Suprapubic skin (tissue), 4 donors: ENCODE measurements at regions not wholly inside any gene's neighbourhood (a gene's known extent, or its start where the extent isn't known, plus 50 kb on each side); places are given as distances from the start of the nearest gene placed in this dataset.

Source experiments
- DNase-seq, 2 donors: peaks; one replicate each; pipeline ENCODE4 v3.0.0-alpha.2; 2019; ENCODE audit warnings: low spot score in 2 of 2
- H3K27ac ChIP-seq: fragments of 200-600 bp; sonication (generic); one replicate; pipeline ENCODE4 v1.5.1; 2019
- H3K27me3 ChIP-seq: fragments of 200-600 bp; sonication (generic); one replicate; pipeline ENCODE4 v1.5.1; 2019
- H3K36me3 ChIP-seq: fragments of 200-600 bp; sonication (generic); one replicate; pipeline ENCODE4 v1.5.1; 2019
- H3K4me1 ChIP-seq: fragments of 200-600 bp; sonication (generic); one replicate; pipeline ENCODE4 v1.5.1; 2019
- H3K4me3 ChIP-seq: fragments of 200-600 bp; sonication (generic); one replicate; pipeline ENCODE4 v1.5.1; 2019; ENCODE audit warnings: mild to moderate bottlenecking
- H3K9me3 ChIP-seq: fragments of 200-600 bp; sonication (generic); one replicate; pipeline ENCODE4 v1.5.1; 2019
- EP300 ChIP-seq: sonication (generic); formaldehyde crosslinking; IDR thresholded peaks from one replicate; pipeline ENCODE4 v1.6.1; 2017; ENCODE audit warnings: antibody characterized with exemption
- POLR2A ChIP-seq, 2 donors: fragments of 450-650 bp; IDR thresholded peaks; one replicate each; pipeline ENCODE4 v1.6.1; 2017; ENCODE audit warnings: antibody characterized with exemption in 2 of 2, mild to moderate bottlenecking in 2 of 2, moderate library complexity in 2 of 2
- POLR2AphosphoS5 ChIP-seq, 3 donors: sonication (generic); formaldehyde crosslinking; IDR thresholded peaks; one replicate each; pipeline ENCODE4 v1.6.1; 2017; ENCODE audit warnings: antibody characterized with exemption in 3 of 3
- WGBS: methylation state at CpG from one replicate; pipeline ENCODE4 v1.1.5; 2018; 5-methylcytosine and 5-hydroxymethylcytosine counted together
- TF ChIP-seq, protein P1 (sequence below), 2 donors: fragments of 200-600 bp in 1 of 2; fragments of 450-650 bp in 1 of 2; sonication (generic) in 1 of 2; IDR thresholded peaks; one replicate each; pipeline ENCODE4 v1.5.1; 2016 to 2019; ENCODE audit warnings: antibody characterized with exemption in 2 of 2, mild to moderate bottlenecking in 1 of 2, moderate library complexity in 1 of 2

DNA sequence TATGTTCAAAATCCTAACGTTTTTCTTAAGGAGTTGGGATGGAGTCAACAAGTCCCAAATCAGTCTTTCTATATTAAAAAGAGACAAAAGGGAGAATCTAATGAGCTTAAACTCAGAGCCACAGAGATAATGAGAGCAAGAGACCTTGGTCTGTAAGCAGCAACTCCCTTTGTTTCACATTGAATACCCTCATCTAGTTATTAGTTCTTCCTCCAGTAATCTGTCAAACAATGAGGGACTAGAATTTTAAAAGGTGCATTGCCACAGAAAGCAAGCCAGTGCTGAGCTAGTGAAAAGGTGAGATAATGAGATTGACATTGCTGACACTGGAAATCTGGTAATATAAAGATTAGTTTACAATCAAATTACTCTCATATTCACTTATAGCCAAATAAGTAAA, 718.6 kb downstream of the DACH1 start:
- Histone ChIP-seq H3K9me3 (no peaks in the 10 kb centered on the region), H3K27me3 (no peaks in the 10 kb centered on the region), H3K4me1 (no peaks in the 10 kb centered on the region), H3K36me3 (no peaks in the 10 kb centered on the region), H3K4me3 (no peak overlapping the region), H3K27ac (no peak overlapping the region)
- TF ChIP-seq POLR2A (IDR thresholded peaks at IDR 0.05) (no peak), EP300 (no peak), POLR2AphosphoS5 (IDR thresholded peaks at IDR 0.05) (no peak)
- TF ChIP-seq, protein P1, sequence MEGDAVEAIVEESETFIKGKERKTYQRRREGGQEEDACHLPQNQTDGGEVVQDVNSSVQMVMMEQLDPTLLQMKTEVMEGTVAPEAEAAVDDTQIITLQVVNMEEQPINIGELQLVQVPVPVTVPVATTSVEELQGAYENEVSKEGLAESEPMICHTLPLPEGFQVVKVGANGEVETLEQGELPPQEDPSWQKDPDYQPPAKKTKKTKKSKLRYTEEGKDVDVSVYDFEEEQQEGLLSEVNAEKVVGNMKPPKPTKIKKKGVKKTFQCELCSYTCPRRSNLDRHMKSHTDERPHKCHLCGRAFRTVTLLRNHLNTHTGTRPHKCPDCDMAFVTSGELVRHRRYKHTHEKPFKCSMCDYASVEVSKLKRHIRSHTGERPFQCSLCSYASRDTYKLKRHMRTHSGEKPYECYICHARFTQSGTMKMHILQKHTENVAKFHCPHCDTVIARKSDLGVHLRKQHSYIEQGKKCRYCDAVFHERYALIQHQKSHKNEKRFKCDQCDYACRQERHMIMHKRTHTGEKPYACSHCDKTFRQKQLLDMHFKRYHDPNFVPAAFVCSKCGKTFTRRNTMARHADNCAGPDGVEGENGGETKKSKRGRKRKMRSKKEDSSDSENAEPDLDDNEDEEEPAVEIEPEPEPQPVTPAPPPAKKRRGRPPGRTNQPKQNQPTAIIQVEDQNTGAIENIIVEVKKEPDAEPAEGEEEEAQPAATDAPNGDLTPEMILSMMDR (IDR thresholded peaks at IDR 0.05), result no peak
- DNase-seq, result no peak
- 54% methylated on average over 1 of the region's 1 CpG for WGBS

DNA sequence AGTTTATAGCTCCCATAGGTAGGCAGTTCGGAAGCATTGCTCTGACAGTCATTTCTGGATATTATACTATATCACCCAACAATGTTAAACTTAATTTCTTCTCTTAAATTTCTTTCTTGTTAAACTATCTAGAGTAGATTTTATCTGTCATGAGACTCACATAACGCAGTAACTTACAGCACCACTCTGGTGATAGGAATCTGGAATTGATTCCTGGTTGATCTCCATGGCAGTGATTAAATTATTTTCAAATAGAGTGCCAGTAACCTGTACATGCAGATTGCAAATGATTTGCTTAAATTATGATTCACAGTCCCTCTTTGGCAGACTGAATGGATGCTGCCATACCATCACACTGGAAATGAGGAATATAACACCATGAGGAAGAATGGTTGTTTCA, 722.1 kb downstream of the DACH1 start:
- H3K27me3 ChIP-seq, result no peaks in the 10 kb centered on the region
- H3K4me1 ChIP-seq, result no peaks in the 10 kb centered on the region
- no peaks in the 10 kb centered on the region for H3K9me3 ChIP-seq
- WGBS, result 75% methylated on average over 2 of the region's 2 CpGs
- no peak overlapping the region for H3K4me3 ChIP-seq
- TF ChIP-seq, protein P1 (IDR thresholded peaks at IDR 0.05), result no peak
- no peak for TF ChIP-seq EP300
- TF ChIP-seq POLR2AphosphoS5 (IDR thresholded peaks at IDR 0.05), result no peak
- no peak for TF ChIP-seq POLR2A (IDR thresholded peaks at IDR 0.05)
- no peak for DNase-seq
- H3K27ac ChIP-seq, result no peak overlapping the region
- no peaks in the 10 kb centered on the region for H3K36me3 ChIP-seq

DNA sequence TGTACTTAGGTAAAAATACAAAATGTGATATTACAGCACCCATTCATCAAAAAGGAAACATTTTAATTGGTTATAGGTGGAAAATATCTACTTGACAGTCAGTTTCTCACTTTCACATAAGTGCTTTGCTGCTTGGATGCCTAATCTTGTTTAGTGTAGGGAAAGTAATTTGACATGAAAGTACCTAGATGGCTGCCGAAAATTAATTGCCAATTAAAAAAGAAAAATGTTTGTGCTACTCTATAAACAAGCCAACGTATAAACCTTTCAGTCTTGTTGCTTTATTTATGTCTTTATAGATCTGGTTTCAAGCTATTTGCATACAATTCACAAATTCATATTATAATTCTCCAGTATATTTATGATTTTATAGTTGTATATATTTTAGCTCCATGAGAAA, 729.9 kb downstream of the DACH1 start:
- Histone ChIP-seq H3K4me3 (no peak overlapping the region), H3K27me3 (no peaks in the 10 kb centered on the region), H3K9me3 (no peaks in the 10 kb centered on the region), H3K4me1 (no peaks in the 10 kb centered on the region), H3K27ac (no peak overlapping the region), H3K36me3 (no peaks in the 10 kb centered on the region)
- DNase-seq, result no peak
- 49% methylated on average over 2 of the region's 2 CpGs for WGBS
- TF ChIP-seq POLR2A (IDR thresholded peaks at IDR 0.05) (no peak), POLR2AphosphoS5 (IDR thresholded peaks at IDR 0.05) (no peak), EP300 (no peak)
- TF ChIP-seq, protein P1 (IDR thresholded peaks at IDR 0.05), result no peak

DNA sequence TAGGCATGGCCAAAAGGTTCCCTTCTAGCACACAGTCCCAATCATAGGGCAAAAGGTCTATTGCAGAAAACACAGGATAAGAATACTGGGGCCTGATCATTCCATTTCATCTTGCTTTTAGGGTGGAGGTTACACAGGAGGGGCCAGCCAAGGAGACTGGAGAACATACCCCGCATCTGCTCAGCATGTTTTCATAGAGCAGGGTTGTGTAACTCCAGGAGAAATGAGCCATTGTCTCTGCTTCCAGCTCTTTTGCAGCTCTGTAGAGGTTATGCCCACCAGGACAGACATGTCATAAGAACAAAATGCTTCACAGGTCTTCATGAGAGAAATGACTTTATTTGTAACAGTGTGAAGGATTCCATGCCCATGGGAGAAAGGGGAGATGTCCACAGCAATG, 742.8 kb downstream of the DACH1 start:
- WGBS, result 90% methylated on average over 1 of the region's 1 CpG
- Histone ChIP-seq H3K4me3 (no peak overlapping the region), H3K4me1 (no peaks in the 10 kb centered on the region), H3K9me3 (no peaks in the 10 kb centered on the region), H3K36me3 (no peaks in the 10 kb centered on the region), H3K27me3 (no peaks in the 10 kb centered on the region), H3K27ac (no peak overlapping the region)
- TF ChIP-seq POLR2AphosphoS5 (IDR thresholded peaks at IDR 0.05) (no peak), EP300 (no peak), POLR2A (IDR thresholded peaks at IDR 0.05) (no peak)
- TF ChIP-seq, protein P1 (IDR thresholded peaks at IDR 0.05), result no peak
- no peak for DNase-seq

DNA sequence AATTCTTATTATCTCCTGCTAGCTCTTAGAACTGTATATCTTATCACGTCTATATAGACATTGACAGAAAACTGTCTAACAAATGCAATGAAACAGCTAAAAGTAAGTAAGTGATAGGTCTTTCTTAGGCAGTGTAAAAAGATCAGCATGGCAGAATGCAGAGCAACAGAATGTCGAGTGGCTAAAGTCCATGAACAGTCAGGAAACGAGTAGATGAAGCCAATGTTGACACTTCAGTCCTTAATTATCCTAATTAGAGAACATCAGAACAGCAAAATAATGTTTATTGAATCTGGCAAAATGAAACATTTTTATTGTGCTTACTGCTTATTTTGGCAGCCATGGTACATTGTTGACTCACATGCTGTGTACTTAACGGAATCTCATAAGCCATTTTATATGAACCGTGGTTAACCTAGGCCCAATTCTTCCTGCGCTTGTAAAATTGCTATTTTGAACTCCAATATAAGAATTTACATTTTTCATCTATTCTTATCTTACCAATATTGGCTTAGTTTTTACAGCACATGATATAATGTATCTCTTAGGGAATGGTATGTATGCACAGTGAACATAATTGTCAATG, 748.1 kb downstream of the DACH1 start:
- H3K27me3 ChIP-seq, result no peaks in the 10 kb centered on the region
- H3K4me3 ChIP-seq, result no peak overlapping the region
- no peaks in the 10 kb centered on the region for H3K36me3 ChIP-seq
- no peaks in the 10 kb centered on the region for H3K4me1 ChIP-seq
- 75% methylated on average over 6 of the region's 6 CpGs for WGBS
- DNase-seq, result no peak
- no peak for TF ChIP-seq EP300
- TF ChIP-seq POLR2A (IDR thresholded peaks at IDR 0.05), result no peak
- H3K27ac ChIP-seq, result no peak overlapping the region
- H3K9me3 ChIP-seq, result no peaks in the 10 kb centered on the region

DNA sequence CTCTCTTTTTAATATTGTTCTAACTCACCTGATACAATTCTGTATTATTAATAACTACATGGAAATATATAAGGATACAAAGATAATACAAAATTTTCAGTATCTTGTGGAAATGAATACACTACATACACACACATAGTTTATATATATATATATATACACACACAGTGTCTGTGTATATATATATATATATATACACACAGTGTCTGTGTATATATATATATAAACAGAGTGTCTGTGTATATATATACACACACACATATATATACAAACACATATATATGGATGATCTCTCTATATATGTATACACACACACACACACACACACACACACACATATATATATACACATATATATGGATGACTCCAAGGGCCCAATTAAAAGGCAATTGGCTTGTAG, 749.1 kb downstream of the DACH1 start:
- H3K36me3 ChIP-seq, result no peaks in the 10 kb centered on the region
- H3K4me1 ChIP-seq, result no peaks in the 10 kb centered on the region
- DNase-seq, result no peak
- H3K27me3 ChIP-seq, result no peaks in the 10 kb centered on the region
- H3K9me3 ChIP-seq, result no peaks in the 10 kb centered on the region
- H3K4me3 ChIP-seq, result no peak overlapping the region
- TF ChIP-seq EP300, result no peak
- no peak for TF ChIP-seq POLR2AphosphoS5 (IDR thresholded peaks at IDR 0.05)
- no peak for TF ChIP-seq POLR2A (IDR thresholded peaks at IDR 0.05)
- TF ChIP-seq, protein P1 (IDR thresholded peaks at IDR 0.05), result no peak
- no peak overlapping the region for H3K27ac ChIP-seq
